HG02938 (cell line): ENCODE measurements at regions not wholly inside any gene's neighbourhood (a gene's known extent, or its start where the extent isn't known, plus 50 kb on each side); places are given as distances from the start of the nearest gene placed in this dataset.

Experiments used
- ATAC-seq: cut with Tn5 transposase; IDR thresholded peaks from one replicate; pipeline ENCODE4 v1.9.1; 2021; ENCODE audit warnings: mild to moderate bottlenecking, moderate library complexity; ENCODE audit not compliant: unreplicated experiment

GRCh38 chr1:83773059-83773458, 225.9 kb downstream of the TTLL7 start:
- ATAC-seq: no peak

GRCh38 chr1:83770319-83770661, 228.6 kb downstream of the TTLL7 start:
- no peak for ATAC-seq

- ATAC-seq: no peak
These were observed 229.2 kb downstream of the TTLL7 start for GRCh38 chr1:83769594-83770318.

GRCh38 chr1:83769072-83769471, 229.9 kb downstream of the TTLL7 start:
- ATAC-seq: no peak

GRCh38 chr1:83766241-83766691, 232.7 kb downstream of the TTLL7 start:
- no peak for ATAC-seq

- no peak for ATAC-seq
These were observed 233.8 kb downstream of the TTLL7 start for GRCh38 chr1:83765125-83765524.

GRCh38 chr1:83764209-83764608, 234.7 kb downstream of the TTLL7 start:
- no peak for ATAC-seq

- no peak for ATAC-seq
These were observed 235.4 kb downstream of the TTLL7 start for GRCh38 chr1:83763361-83764095.

- ATAC-seq: no peak
These were observed 236.5 kb downstream of the TTLL7 start for GRCh38 chr1:83762416-83762815.

GRCh38 chr1:83762039-83762365, 236.9 kb downstream of the TTLL7 start:
- ATAC-seq: no peak

- ATAC-seq: peak; percentile 100
These were observed 237.5 kb downstream of the TTLL7 start for GRCh38 chr1:83761167-83762038.

GRCh38 chr1:83760226-83761021, 238.5 kb downstream of the TTLL7 start:
- no peak for ATAC-seq

GRCh38 chr1:83756984-83757717, 241.8 kb downstream of the TTLL7 start:
- no peak for ATAC-seq

GRCh38 chr1:83751602-83752001, 247.3 kb downstream of the TTLL7 start:
- ATAC-seq: no peak

GRCh38 chr1:83750201-83750600, 248.7 kb downstream of the TTLL7 start:
- ATAC-seq: no peak

GRCh38 chr1:83747853-83748482, 251.0 kb downstream of the TTLL7 start:
- no peak for ATAC-seq

- ATAC-seq: peak; percentile 73
These were observed 252.7 kb downstream of the TTLL7 start for GRCh38 chr1:83746234-83746633.

- ATAC-seq: no peak
These were observed 256.5 kb downstream of the TTLL7 start for GRCh38 chr1:83742446-83742845.

- ATAC-seq: no peak
These were observed 257.2 kb downstream of the TTLL7 start for GRCh38 chr1:83741770-83742169.

GRCh38 chr1:83741348-83741747, 257.6 kb downstream of the TTLL7 start:
- no peak for ATAC-seq
